Lower lobe of right lung (tissue), 2 donors: ENCODE measurements at regions not wholly inside any gene's neighbourhood (a gene's known extent, or its start where the extent isn't known, plus 50 kb on each side); places are given as distances from the start of the nearest gene placed in this dataset.

ENCODE experiments used
- ATAC-seq, 2 donors: fragments of 200-7000 bp; cut with Tn5 transposase; one replicate each; pipeline ENCODE4 v1.9.1; 2020 to 2022; ENCODE audit warnings: mild to moderate bottlenecking in 2 of 2, moderate library complexity in 2 of 2
- DNase-seq: peaks from one replicate; pipeline ENCODE4 v3.0.0-alpha.2; 2020
- H3K27ac ChIP-seq: fragments of 200-600 bp; one replicate; pipeline ENCODE4 v1.8.0; 2022
- H3K27me3 ChIP-seq: fragments of 200-600 bp; one replicate; pipeline ENCODE4 v1.8.0; 2022; ENCODE audit warnings: low read depth
- H3K36me3 ChIP-seq: fragments of 200-600 bp; one replicate; pipeline ENCODE4 v1.8.0; 2022; ENCODE audit warnings: mild to moderate bottlenecking
- H3K4me1 ChIP-seq: fragments of 200-600 bp; one replicate; pipeline ENCODE4 v1.8.0; 2022
- H3K4me3 ChIP-seq: fragments of 200-600 bp; one replicate; pipeline ENCODE4 v1.8.0; 2022; ENCODE audit warnings: mild to moderate bottlenecking
- H3K9me3 ChIP-seq: fragments of 200-600 bp; one replicate; pipeline ENCODE4 v1.8.0; 2022
- intact Hi-C: fragments of 100-400 bp; cut with DNase I; formaldehyde crosslinking; loops from one replicate; pipeline ENCODE4 v1.11.0; 2022
- TF ChIP-seq, protein P1 (sequence below): fragments of 200-600 bp; IDR thresholded peaks from one replicate; pipeline ENCODE4 v1.8.0; 2022; ENCODE audit warnings: antibody characterized with exemption, mild to moderate bottlenecking
- donor health status: DM: no; HTN: yes; CAD: no; lungs with severe emphysema.

DNA sequence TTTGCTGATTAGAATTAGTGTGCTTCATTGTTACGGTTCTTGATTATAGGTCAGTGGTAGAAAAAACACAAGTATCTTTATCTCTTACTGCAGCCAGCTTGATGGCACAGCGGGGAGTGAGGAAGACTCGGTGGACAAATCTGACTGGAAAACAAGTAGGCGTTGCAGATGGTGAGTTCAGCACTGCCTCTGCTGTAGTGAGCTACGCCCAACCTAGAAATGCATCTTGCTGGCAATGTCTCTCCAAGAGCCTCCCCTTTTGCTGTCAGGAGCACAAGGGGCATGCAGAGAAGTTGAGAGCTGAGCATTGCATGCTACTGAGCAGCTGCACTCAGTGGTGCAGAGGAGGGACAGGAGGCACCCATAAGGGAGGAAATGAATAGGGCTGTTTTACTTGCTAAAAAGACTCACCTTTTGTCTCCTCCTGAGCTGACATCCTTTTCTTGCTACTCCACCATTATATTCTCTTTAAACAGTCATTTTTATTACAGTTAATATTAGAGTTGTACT, 977.3 kb upstream of the ACVR2A start:
- Histone ChIP-seq H3K27ac (no peak overlapping the region), H3K9me3 (no peaks in the 10 kb centered on the region), H3K4me1 (no peaks in the 10 kb centered on the region), H3K36me3 (no peaks in the 10 kb centered on the region), H3K4me3 (no peak overlapping the region), H3K27me3 (no peaks in the 10 kb centered on the region)
- DNase-seq (no peak), ATAC-seq (no peak)
- intact Hi-C loops: no loop called here
- TF ChIP-seq, protein P1, sequence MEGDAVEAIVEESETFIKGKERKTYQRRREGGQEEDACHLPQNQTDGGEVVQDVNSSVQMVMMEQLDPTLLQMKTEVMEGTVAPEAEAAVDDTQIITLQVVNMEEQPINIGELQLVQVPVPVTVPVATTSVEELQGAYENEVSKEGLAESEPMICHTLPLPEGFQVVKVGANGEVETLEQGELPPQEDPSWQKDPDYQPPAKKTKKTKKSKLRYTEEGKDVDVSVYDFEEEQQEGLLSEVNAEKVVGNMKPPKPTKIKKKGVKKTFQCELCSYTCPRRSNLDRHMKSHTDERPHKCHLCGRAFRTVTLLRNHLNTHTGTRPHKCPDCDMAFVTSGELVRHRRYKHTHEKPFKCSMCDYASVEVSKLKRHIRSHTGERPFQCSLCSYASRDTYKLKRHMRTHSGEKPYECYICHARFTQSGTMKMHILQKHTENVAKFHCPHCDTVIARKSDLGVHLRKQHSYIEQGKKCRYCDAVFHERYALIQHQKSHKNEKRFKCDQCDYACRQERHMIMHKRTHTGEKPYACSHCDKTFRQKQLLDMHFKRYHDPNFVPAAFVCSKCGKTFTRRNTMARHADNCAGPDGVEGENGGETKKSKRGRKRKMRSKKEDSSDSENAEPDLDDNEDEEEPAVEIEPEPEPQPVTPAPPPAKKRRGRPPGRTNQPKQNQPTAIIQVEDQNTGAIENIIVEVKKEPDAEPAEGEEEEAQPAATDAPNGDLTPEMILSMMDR: no peak

DNA sequence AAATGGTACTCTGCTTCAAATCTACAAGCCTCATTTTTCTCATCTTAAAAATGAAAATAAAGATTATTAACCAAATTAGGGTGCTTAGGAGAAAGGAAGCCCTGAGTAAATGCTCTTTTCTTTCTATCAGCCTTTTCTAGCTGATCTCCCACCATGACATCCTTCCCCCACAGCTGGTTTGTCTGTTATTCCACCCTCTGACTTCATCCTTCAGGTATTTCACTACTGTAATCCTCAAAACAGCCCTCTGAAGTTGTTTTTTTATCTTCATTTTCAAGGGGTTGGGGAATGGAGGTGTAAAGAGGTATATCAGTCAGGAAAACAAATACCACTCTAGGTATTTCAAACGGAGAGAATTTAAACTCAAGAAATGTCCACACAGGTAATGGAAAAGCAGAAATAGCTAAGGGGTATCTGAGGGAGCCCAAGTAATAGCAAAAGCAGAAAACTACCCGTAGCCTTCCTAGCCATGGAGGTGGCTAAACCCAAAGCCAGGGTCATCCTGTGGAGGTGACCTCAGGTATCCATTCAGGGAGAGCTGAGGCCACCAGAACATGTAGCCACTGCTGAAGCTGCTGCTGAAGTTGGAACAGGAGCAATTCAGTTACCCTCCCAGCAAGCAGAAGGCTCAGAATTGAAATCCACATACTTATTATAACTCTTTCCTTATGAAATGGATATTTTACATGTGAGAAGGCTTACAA, 990.9 kb upstream of the ACVR2A start:
- intact Hi-C loops: no loop called here
- TF ChIP-seq, protein P1: no peak
- H3K36me3 ChIP-seq: no peaks in the 10 kb centered on the region
- H3K4me1 ChIP-seq: no peaks in the 10 kb centered on the region
- H3K27me3 ChIP-seq: no peaks in the 10 kb centered on the region
- no peaks in the 10 kb centered on the region for H3K9me3 ChIP-seq
- no peak for ATAC-seq
- DNase-seq: no peak
- H3K4me3 ChIP-seq: no peak overlapping the region
- H3K27ac ChIP-seq: no peak overlapping the region

DNA sequence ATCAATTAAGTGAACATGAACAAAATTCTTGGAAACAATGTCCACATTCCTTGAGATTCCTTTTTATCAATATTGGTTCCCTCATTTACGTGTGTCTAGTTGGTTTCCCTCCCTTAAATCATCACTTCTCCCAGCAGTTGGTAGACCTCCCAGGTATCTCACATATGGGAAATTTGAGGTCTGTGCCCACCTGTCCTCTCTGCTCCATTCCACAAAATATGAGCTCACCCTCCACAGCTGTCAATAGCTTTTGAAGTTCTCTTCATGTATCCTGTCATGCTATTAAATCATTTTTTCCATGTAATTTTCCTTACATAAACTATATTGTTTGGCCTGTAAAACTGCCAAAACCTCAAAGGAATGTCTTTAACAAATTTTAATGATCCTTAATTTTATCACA, 992.2 kb upstream of the ACVR2A start:
- Histone ChIP-seq H3K4me1 (no peaks in the 10 kb centered on the region), H3K27me3 (no peaks in the 10 kb centered on the region), H3K36me3 (no peaks in the 10 kb centered on the region), H3K27ac (no peak overlapping the region), H3K9me3 (no peaks in the 10 kb centered on the region), H3K4me3 (no peak overlapping the region)
- TF ChIP-seq, protein P1: no peak
- ATAC-seq: no peak
- intact Hi-C loops: no loop called here
- DNase-seq: no peak

DNA sequence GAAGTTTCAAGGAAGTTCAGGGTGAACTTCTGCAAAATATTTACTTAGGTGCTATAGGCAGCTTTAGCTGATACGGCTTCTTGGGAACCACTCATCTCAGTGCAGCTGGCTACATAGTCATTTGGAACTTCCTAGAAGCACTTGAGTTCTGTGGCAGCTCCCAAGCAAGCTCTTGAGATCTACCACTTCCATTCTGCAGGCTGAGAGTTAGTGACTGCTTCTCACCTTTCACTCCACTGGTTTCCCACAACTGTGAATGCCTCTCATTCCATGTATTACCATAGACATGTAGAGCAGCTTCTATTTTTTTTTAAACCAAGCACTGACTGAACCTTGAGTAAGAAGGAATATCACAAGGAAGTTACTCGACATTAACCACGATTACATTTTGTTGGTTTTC, 994.1 kb upstream of the ACVR2A start:
- no peak for DNase-seq
- Histone ChIP-seq H3K27ac (no peak overlapping the region), H3K4me3 (no peak overlapping the region), H3K27me3 (no peaks in the 10 kb centered on the region), H3K4me1 (no peaks in the 10 kb centered on the region), H3K9me3 (no peaks in the 10 kb centered on the region), H3K36me3 (no peaks in the 10 kb centered on the region)
- intact Hi-C loops: no loop called here
- TF ChIP-seq, protein P1: no peak
- peak; percentile 55 to 83 for ATAC-seq

DNA sequence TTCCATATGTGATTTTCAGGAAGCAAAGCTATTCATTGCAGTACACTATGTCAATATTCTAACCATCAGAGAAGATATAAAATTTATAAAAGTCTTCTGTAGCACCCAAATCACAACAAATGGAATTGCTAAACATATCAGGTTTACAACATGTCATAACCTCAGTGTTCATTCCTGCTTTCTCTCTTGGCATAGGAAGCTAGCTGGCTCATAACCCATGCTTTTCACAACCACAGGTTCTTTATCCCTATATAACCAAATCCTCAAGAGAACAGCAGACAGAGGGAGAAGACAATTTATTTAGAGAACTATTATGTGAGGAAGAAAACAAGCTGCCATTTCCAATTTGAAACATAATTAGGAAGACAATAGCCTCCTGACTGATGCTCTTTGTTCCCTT, 997.0 kb upstream of the ACVR2A start:
- TF ChIP-seq, protein P1: no peak
- Histone ChIP-seq H3K27me3 (no peaks in the 10 kb centered on the region), H3K27ac (no peak overlapping the region), H3K4me3 (no peak overlapping the region), H3K9me3 (no peaks in the 10 kb centered on the region), H3K36me3 (no peaks in the 10 kb centered on the region), H3K4me1 (no peaks in the 10 kb centered on the region)
- intact Hi-C loops: no loop called here
- DNase-seq (no peak), ATAC-seq (no peak)
